ENCODE measurements at regions not wholly inside any gene's neighbourhood (a gene's known extent, or its start where the extent isn't known, plus 50 kb on each side); places are given as distances from the start of the nearest gene placed in this dataset.

- no peak for TF ChIP-seq YY1 (IDR thresholded peaks at IDR 0.05; ENCODE audit: insufficient read depth, insufficient read length)
- TF ChIP-seq SUZ12 (IDR thresholded peaks at IDR 0.05; ENCODE audit: extremely low read depth, insufficient read depth, insufficient read length) = no peak
These were observed 692.1 kb downstream of the DNAJB9 start for GRCh38 chr7:109261781-109262180.
